ENCODE measurements at regions not wholly inside any gene's neighbourhood (a gene's known extent, or its start where the extent isn't known, plus 50 kb on each side); places are given as distances from the start of the nearest gene placed in this dataset.
A peak's percentile ranks its signal among the peaks of the same experiment; 100 is the strongest.

GRCh38 chr9:110115826-110116542, 92.0 kb downstream of the C9orf152 start (continued):
- no peak for TF ChIP-seq ZNF367 (CRISPR knock-in tag; IDR thresholded peaks at IDR 0.05; ENCODE audit: borderline replicate concordance)
- TF ChIP-seq, protein P1, sequence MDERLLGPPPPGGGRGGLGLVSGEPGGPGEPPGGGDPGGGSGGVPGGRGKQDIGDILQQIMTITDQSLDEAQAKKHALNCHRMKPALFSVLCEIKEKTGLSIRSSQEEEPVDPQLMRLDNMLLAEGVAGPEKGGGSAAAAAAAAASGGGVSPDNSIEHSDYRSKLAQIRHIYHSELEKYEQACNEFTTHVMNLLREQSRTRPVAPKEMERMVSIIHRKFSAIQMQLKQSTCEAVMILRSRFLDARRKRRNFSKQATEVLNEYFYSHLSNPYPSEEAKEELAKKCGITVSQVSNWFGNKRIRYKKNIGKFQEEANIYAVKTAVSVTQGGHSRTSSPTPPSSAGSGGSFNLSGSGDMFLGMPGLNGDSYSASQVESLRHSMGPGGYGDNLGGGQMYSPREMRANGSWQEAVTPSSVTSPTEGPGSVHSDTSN (CRISPR knock-in tag; IDR thresholded peaks at IDR 0.05): no peak
- no peak for TF ChIP-seq ZNF430 (CRISPR knock-in tag; IDR thresholded peaks at IDR 0.05)
- TF ChIP-seq, protein P2, sequence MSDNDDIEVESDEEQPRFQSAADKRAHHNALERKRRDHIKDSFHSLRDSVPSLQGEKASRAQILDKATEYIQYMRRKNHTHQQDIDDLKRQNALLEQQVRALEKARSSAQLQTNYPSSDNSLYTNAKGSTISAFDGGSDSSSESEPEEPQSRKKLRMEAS (IDR thresholded peaks at IDR 0.05): no peak
- TF ChIP-seq MIER3 (CRISPR knock-in tag; IDR thresholded peaks at IDR 0.05; ENCODE audit: borderline replicate concordance): 0 out of 2 replicates have a peak, but pooled peaks have one; percentile 9
- TF ChIP-seq ZNF639 (CRISPR knock-in tag; conservative IDR thresholded peaks at IDR 0.05): no peak; the same call in 1 of the 2 replicates
- TF ChIP-seq HNRNPK (IDR thresholded peaks at IDR 0.05; ENCODE audit: low read depth, low read length, poor library complexity, severe bottlenecking): no peak
- peak; percentile 52; the same call in 1 of the 2 replicates for TF ChIP-seq SALL1 (CRISPR knock-in tag; IDR thresholded peaks at IDR 0.05)
- TF ChIP-seq, protein P3, sequence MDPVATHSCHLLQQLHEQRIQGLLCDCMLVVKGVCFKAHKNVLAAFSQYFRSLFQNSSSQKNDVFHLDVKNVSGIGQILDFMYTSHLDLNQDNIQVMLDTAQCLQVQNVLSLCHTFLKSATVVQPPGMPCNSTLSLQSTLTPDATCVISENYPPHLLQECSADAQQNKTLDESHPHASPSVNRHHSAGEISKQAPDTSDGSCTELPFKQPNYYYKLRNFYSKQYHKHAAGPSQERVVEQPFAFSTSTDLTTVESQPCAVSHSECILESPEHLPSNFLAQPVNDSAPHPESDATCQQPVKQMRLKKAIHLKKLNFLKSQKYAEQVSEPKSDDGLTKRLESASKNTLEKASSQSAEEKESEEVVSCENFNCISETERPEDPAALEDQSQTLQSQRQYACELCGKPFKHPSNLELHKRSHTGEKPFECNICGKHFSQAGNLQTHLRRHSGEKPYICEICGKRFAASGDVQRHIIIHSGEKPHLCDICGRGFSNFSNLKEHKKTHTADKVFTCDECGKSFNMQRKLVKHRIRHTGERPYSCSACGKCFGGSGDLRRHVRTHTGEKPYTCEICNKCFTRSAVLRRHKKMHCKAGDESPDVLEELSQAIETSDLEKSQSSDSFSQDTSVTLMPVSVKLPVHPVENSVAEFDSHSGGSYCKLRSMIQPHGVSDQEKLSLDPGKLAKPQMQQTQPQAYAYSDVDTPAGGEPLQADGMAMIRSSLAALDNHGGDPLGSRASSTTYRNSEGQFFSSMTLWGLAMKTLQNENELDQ (CRISPR knock-in tag; IDR thresholded peaks at IDR 0.05; ENCODE audit: borderline replicate concordance): no peak
- TF ChIP-seq, protein P4, sequence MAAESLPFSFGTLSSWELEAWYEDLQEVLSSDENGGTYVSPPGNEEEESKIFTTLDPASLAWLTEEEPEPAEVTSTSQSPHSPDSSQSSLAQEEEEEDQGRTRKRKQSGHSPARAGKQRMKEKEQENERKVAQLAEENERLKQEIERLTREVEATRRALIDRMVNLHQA (CRISPR knock-in tag; IDR thresholded peaks at IDR 0.05): no peak
- TF ChIP-seq POLR2AphosphoS5 (IDR thresholded peaks at IDR 0.05; ENCODE audit: low read depth, low read length): no peak
- TF ChIP-seq MTA3 (CRISPR knock-in tag; IDR thresholded peaks at IDR 0.05): no peak
- 0 out of 2 replicates have a peak, but pooled peaks have one; percentile 3 for TF ChIP-seq BHLHE40 (IDR thresholded peaks at IDR 0.05; ENCODE audit: low read length)
- TF ChIP-seq, protein P5, sequence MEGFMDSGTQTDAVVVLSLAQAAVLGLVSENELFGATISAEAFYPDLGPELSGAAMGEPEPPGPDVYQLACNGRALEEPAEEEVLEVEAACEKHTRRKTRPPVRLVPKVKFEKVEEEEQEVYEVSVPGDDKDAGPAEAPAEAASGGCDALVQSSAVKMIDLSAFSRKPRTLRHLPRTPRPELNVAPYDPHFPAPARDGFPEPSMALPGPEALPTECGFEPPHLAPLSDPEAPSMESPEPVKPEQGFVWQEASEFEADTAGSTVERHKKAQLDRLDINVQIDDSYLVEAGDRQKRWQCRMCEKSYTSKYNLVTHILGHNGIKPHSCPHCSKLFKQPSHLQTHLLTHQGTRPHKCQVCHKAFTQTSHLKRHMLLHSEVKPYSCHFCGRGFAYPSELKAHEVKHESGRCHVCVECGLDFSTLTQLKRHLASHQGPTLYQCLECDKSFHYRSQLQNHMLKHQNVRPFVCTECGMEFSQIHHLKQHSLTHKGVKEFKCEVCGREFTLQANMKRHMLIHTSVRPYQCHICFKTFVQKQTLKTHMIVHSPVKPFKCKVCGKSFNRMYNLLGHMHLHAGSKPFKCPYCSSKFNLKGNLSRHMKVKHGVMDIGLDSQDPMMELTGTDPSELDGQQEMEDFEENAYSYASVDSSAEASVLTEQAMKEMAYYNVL (CRISPR knock-in tag; IDR thresholded peaks at IDR 0.05; ENCODE audit: borderline replicate concordance): peak; percentile 40; the same call in 1 of the 2 replicates
- peak; percentile 74; the same call in 1 of the 2 replicates for TF ChIP-seq ZBTB7B (CRISPR knock-in tag; IDR thresholded peaks at IDR 0.05)
- TF ChIP-seq MZF1 (CRISPR knock-in tag; IDR thresholded peaks at IDR 0.05; ENCODE audit: borderline replicate concordance): no peak
- TF ChIP-seq AFF4 (CRISPR knock-in tag; IDR thresholded peaks at IDR 0.05): no peak
